GM12872 (cell line): ENCODE measurements at regions not wholly inside any gene's neighbourhood (a gene's known extent, or its start where the extent isn't known, plus 50 kb on each side); places are given as distances from the start of the nearest gene placed in this dataset.

ENCODE experiments used
- CTCF ChIP-seq: IDR thresholded peaks from 3 replicates; pipeline ENCODE4 v1.5.1; 2011; ENCODE audit warnings: low read depth, mild to moderate bottlenecking, low read length, moderate library complexity; ENCODE audit not compliant: insufficient read depth

GRCh38 chr4:13130848-13131247 is 353.3 kb downstream of the RAB28 start:
- no peak for TF ChIP-seq CTCF

- TF ChIP-seq CTCF = no peak
Observed at GRCh38 chr4:13129095-13129494, 355.0 kb downstream of the RAB28 start.

- no peak for TF ChIP-seq CTCF
Observed at GRCh38 chr4:13126976-13127910, 356.9 kb downstream of the RAB28 start.

- no peak for TF ChIP-seq CTCF
Observed at GRCh38 chr4:13118633-13119032, 365.5 kb downstream of the RAB28 start.

GRCh38 chr4:13117185-13117584 is 367.0 kb downstream of the RAB28 start:
- no peak for TF ChIP-seq CTCF

- TF ChIP-seq CTCF = no peak
Observed at GRCh38 chr4:13112030-13112429, 372.1 kb downstream of the RAB28 start.

GRCh38 chr4:13109536-13109935 is 374.6 kb downstream of the RAB28 start:
- no peak for TF ChIP-seq CTCF
